ENCODE measurements at regions not wholly inside any gene's neighbourhood (a gene's known extent, or its start where the extent isn't known, plus 50 kb on each side); places are given as distances from the start of the nearest gene placed in this dataset.
"Not testable (repeated sequence)": the region's sequence is repeated elsewhere in the genome, so short reads cannot be mapped to it uniquely, and the experiment has no call there.

GRCh38 chr4:126961661-126962060, 671.1 kb upstream of the INTU start:
- no peak for DNase-seq

GRCh38 chr4:126965877-126966276, 666.9 kb upstream of the INTU start:
- no peak for DNase-seq

- no peak for DNase-seq
These were observed 663.2 kb upstream of the INTU start for GRCh38 chr4:126969360-126970235.

- no peak for DNase-seq
These were observed 659.6 kb upstream of the INTU start for GRCh38 chr4:126973201-126973600.

DNA sequence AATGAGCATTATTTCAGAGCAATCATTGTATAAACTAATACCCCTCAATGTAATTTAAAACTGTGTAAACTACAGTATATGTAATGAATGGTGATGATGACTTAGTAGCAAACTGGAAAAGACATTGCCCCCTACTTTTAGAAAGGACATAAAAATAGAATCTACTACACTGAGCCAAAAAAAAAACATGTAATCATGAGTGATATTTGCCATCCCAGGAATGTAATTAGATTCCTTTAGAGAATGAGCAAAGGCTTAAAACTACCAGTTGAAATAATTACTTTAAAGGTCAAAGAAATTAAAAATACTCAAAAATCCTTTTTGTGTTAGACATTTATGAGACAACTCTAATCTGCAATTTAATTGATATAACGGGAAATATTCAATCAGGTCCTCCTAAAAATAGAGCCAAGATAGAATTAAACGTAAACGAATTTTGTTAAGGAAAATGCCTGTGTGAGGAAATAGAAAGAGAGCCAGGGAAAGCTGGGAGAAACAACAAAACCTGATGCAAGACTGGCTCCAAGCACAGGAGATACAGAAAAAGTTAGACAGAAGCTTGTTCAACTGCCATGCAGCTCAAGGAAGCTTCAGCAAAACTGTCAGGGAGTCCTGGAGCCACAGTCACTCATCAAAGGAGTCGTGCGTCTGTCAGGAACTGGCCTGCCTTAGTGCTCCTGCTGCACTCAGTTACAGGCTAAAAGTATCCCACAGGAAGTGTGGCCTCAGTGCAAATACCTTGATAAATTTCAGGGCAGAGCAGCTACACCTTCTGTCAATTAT, 655.7 kb upstream of the INTU start:
- no peak for DNase-seq

- DNase-seq = no peak
These were observed 646.8 kb upstream of the INTU start for GRCh38 chr4:126986005-126986404.

GRCh38 chr4:126986828-126987227, 645.9 kb upstream of the INTU start:
- no peak for DNase-seq

DNA sequence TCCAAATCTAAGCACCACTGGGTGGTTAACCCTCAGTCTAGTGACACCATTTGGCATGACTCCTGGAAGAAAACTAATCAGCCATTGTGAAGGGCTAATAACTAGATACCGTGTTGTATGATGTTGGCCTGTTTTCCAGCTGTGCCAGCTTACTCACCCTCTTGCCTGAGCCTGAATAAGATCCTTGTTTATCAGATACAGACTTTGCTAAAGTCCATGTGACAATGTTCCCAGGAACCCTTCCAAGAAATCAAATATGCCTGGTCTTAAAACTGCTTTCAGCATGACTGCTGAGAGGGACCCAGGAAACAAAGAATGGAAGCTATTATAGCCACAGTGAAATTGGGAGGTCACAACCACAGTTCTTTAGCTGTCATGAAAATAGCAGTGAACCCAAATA, 640.8 kb upstream of the INTU start:
- no peak for DNase-seq

DNA sequence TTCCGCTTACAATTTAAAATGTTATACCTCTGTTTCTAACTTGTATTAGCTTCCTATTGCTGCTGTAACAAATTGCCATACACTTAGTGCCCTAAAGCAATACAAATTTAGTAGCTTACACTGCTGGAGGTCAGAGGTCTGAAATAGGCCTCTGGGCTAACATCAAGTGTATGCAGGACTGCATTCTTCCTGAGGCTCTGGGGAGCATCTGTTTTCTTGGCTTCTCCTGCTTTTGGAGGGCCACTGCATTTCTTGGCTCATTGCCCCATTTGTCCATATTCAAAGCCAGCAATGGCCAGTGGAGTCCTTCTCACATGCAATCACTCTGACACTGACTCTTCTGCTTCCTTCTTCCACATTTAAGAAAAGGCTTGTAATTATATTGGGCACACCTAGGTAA, 639.8 kb upstream of the INTU start:
- DNase-seq = no peak

- no peak for DNase-seq
These were observed 639.4 kb upstream of the INTU start for GRCh38 chr4:126993351-126993750.

GRCh38 chr4:126995235-126995634, 637.5 kb upstream of the INTU start:
- DNase-seq = no peak

GRCh38 chr4:127000110-127000509, 632.6 kb upstream of the INTU start:
- DNase-seq = no peak

DNA sequence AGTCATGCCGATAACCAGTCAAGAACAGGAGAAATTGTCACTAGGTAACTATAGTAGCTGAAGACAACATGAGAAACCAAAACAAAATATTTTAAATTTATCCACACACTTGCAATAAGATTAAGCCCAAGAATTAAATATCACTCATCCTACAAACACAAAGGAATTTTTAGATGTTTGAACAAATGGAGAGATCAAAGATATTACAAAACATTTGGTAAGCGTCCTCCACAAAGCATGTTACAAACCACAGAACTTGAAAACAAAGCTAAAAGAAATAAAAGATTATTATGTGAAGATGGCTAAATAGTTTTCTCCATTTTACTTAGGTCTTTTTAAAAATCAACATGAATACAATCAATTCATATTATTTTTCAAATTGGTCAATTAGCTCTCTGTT, 631.9 kb upstream of the INTU start:
- no peak for DNase-seq

DNA sequence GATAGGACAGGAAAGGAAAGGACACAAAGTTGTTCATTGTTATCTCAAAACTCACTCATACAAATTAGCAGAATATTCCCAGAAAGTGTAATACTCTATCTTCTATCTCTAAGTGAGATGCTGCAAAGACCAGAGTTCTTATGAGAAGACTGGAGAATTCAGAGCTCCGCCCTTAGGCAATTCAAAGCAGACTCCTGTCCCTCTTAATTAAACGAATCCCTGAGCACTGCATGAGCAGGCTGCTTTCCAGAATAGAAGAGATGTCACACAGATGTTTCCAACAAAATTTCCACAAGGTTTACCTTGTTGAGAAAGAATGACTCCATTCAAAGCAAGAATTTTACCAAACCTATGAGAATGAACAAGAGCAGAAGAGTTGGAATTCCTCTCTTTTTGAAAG, 630.8 kb upstream of the INTU start:
- no peak for DNase-seq

DNA sequence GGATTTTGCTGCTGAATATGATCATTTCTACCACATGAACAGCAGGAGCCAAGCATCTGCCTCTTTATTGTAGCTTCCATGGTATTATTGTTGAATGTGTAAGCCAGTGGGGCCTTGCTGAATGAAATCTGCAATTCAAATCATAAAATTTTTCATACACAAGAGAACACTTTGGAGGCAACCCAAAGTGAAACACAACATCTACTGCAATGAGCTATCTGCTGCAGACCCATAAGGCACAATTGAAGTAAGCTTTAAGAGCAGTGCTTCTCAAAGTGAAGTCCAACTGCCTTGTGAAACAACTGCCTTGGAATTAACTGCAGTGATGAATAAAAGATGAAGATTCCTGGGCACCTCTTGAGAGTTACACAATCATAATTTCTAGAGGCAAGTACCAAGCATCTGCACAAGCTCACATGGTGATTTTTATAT, 626.3 kb upstream of the INTU start:
- no peak for DNase-seq

DNA sequence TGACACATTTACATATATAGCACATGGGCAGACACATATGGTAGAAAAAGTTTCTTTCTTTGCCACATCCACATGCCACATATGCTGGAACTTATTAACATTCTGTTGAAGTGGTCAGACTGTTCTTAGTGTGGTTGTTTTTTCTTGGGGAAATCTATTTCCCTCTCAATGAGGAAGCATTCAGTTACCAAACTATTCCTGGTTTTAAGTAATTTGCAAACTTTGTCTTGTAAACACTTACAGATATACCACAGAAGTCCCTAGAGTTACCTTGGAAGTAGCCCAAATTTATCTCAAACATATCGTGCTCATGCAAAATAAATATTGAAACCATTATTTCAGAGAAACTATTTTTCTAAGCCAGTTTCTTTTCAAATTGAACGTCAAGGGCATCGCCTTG, 625.5 kb upstream of the INTU start:
- no peak for DNase-seq

DNA sequence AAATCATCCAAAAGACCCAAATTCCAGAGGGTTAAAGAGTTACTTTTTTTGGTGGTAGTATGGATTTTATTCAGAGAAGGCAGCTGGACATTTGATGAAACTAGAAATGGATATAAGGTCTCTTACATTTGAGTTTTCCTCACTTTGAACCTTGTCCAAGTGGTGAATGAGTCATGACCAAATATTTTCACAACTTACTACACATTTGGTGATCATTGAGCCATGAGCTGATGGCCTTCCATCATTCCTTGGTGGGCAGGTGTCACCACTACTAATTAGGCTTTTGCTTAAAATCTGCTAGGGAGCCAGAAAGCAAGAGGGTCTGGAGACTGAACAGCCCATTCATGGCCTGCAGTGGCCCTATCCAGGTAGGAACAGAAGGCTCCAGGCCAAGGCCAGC, 620.2 kb upstream of the INTU start:
- no peak for DNase-seq

DNA sequence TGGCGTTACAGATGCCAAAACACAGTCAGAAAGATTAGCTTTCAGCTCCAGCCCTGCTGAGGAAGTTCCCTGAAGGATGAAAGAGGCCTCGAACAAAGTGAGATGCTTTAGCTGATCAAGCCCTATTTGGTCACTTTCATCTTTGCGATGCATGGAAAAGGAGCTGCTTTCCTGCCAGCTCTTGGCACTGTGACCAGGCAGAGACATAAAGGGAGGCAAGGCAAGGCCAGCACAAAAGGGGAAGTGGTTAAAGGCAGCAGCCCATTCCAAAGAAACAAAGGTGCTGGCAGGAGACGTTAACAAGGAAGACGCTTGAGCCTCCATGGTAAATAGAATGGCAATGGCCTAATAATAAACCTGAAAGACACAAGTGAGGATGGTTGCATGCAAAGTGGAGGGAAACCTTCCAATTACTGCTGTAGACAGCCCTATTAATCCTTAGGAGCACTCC, 617.1 kb upstream of the INTU start:
- no peak for DNase-seq

DNA sequence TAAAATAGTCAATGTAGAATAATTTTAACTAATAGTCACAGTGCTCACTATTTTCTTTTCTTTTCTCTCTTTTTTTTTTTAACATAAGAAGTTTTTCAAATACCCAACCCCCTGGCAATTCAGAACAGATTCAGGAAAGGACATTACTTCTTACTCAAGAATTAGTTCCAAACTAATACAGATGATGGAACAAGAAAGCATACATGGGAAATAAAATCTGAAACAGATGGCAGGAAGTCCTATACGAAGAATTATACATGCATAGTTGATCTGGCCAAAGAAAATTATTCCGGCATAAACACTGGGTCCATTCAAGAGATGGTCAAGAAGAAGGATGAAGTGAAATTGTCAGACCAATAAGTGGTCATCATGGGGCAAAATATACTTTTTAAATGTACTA, 614.4 kb upstream of the INTU start:
- DNase-seq = no peak

DNA sequence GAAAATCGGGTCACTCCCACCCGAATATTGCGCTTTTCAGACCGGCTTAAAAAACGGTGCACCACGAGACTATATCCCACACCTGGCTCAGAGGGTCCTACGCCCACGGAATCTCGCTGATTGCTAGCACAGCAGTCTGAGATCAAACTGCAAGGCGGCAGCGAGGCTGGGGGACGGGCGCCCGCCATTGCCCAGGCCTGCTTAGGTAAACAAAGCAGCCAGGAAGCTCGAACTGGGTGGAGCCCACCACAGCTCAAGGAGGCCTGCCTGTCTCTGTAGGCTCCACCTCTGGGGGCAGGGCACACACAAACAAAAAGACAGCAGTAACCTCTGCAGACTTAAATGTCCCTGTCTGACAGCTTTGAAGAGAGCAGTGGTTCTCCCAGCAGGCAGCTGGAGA, 611.9 kb upstream of the INTU start:
- DNase-seq = not testable (repeated sequence)

DNA sequence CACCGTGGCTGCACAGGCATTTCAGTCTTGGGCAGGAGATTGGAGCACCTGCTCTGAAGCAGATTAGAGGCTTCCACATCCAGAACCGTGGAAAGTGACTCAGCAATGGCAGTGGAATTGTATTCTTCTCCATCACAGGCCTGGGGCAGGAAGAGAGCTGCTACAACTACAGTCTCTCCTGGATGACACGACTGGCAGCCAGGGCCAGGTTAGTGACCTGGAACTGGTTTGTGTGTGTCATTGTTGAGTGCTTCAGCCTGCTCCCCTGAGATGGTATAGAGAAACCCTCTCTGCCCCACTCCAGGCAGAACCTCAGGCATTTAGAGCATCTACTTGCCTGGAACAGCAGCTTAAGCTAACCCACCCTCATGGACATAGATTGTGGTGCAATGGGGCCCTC, 596.5 kb upstream of the INTU start:
- no peak for DNase-seq

GRCh38 chr4:127045861-127046260, 586.9 kb upstream of the INTU start:
- DNase-seq = no peak

DNA sequence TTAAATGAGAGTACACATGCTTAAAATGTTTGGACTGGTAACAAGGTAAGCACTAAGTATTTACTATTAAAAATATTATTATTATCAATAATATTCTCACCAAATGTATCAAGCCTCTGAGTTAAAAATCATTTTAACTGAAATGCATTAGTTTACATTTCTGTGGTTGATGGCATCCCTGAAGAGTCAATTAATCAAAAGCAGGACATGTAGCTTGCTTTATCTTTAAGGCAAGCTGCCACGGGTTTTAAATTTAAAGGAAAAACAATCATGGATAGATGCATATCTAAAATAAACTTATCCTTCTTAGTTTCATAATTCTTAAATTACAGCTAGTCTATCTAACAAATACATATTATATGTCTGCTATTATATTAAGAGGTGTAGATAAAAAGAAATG, 584.8 kb upstream of the INTU start:
- no peak for DNase-seq

- DNase-seq = no peak
These were observed 584.2 kb upstream of the INTU start for GRCh38 chr4:127048376-127049044.

Data from NCI-H748 treated with DMSO at 0.1 percent for 48 hours (cell line).